Fibroblast of lung (primary cell): ENCODE measurements at regions not wholly inside any gene's neighbourhood (a gene's known extent, or its start where the extent isn't known, plus 50 kb on each side); places are given as distances from the start of the nearest gene placed in this dataset.

Experiments used
- CTCF ChIP-seq, 2 donors: IDR thresholded peaks in 1 of 2; conservative IDR thresholded peaks in 1 of 2; 1 replicate in 1 of 2; 2 replicates in 1 of 2; pipeline ENCODE4 v1.5.1; 2011 to 2012; ENCODE audit warnings: low read length in 2 of 2, control low read depth in 1 of 2, inconsistent platforms in 1 of 2, low read depth in 1 of 2, mild to moderate bottlenecking in 1 of 2
- EZH2 ChIP-seq: IDR thresholded peaks from 2 replicates; pipeline ENCODE4 v1.5.1; 2012; ENCODE audit warnings: low read length, control low read depth, mild to moderate bottlenecking; ENCODE audit errors: missing control alignments

GRCh38 chr9:75548871-75549270 lies 341.6 kb upstream of the PCSK5 start:
- TF ChIP-seq CTCF (conservative IDR thresholded peaks at IDR 0.05 in 1 of 2, IDR thresholded peaks at IDR 0.05 in 1 of 2; ENCODE audit: low read depth in 1 of 2, low read length in 2 of 2) (no peak), EZH2 (no peak)
